ENCODE measurements at regions not wholly inside any gene's neighbourhood (a gene's known extent, or its start where the extent isn't known, plus 50 kb on each side); places are given as distances from the start of the nearest gene placed in this dataset.

GRCh38 chr1:88398338-88398737, 285.7 kb upstream of the PKN2 start:
- Histone ChIP-seq H2AFZ (ENCODE audit: low read length) (no peak overlapping the region), H3K36me3 (replicated peaks; ENCODE audit: insufficient read depth, low read length) (no peaks in the 10 kb centered on the region), H3K79me2 (ENCODE audit: low read length) (no peaks in the 10 kb centered on the region), H3K27ac (ENCODE audit: low read length) (no peak overlapping the region), H3F3A (ENCODE audit: insufficient read depth, low read length) (no peaks in the 10 kb centered on the region), H3K9me2 (replicated peaks; ENCODE audit: insufficient read depth, low read length) (no peaks in the 10 kb centered on the region), H3K4me1 (ENCODE audit: low read length) (no peaks in the 10 kb centered on the region), H3K9ac (ENCODE audit: low read length) (no peak overlapping the region), H3K4me3 (ENCODE audit: low read length) (no peak overlapping the region), H3K4me2 (ENCODE audit: low read depth, low read length) (no peak overlapping the region), H4K20me1 (ENCODE audit: insufficient read depth, low read length) (no peaks in the 10 kb centered on the region), H3K9me3 (replicated peaks; ENCODE audit: insufficient read depth, low read length) (no peaks in the 10 kb centered on the region), H3K27me3 (replicated peaks; ENCODE audit: insufficient read depth, low read length) (no peaks in the 10 kb centered on the region)
- no peak for DNase-seq
- TF ChIP-seq EZH2 (optimal IDR thresholded peaks at IDR 0.05; ENCODE audit: low read depth, low read length) (no peak), EZH2phosphoT487 (IDR thresholded peaks at IDR 0.05; ENCODE audit: low read length) (no peak), CTCF (IDR thresholded peaks at IDR 0.05; ENCODE audit: low read length) (no peak)

DNA sequence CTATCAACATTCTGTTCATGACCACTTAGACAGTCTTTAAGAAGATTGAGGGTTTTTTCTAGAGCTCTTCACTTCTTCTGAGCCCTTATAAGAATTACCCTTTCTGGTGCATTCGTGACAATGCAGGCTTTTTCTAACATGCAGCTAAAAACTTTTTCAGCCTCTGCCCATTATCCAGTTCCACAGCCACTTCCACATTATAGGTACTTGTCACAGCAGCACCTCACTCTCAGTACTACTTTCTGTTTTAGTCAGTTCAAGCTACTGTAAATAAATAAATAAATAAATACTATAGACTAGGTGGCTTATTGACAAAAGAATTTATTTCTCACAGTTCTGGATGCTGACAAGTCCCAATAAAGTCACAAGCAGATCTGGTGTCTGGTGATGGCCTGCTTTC, 284.4 kb upstream of the PKN2 start:
- no peak overlapping the region for H3K9ac ChIP-seq (ENCODE audit: low read length)
- H3F3A ChIP-seq (ENCODE audit: insufficient read depth, low read length), result no peaks in the 10 kb centered on the region
- H3K79me2 ChIP-seq (ENCODE audit: low read length), result no peaks in the 10 kb centered on the region
- H3K36me3 ChIP-seq (replicated peaks; ENCODE audit: insufficient read depth, low read length), result no peaks in the 10 kb centered on the region
- no peaks in the 10 kb centered on the region for H3K9me2 ChIP-seq (replicated peaks; ENCODE audit: insufficient read depth, low read length)
- H3K4me1 ChIP-seq (ENCODE audit: low read length), result no peaks in the 10 kb centered on the region
- H3K27me3 ChIP-seq (replicated peaks; ENCODE audit: insufficient read depth, low read length), result no peaks in the 10 kb centered on the region
- H3K4me3 ChIP-seq (ENCODE audit: low read length), result no peak overlapping the region
- DNase-seq, result no peak
- no peaks in the 10 kb centered on the region for H4K20me1 ChIP-seq (ENCODE audit: insufficient read depth, low read length)
- H3K9me3 ChIP-seq (replicated peaks; ENCODE audit: insufficient read depth, low read length), result no peaks in the 10 kb centered on the region
- H3K27ac ChIP-seq (ENCODE audit: low read length), result no peak overlapping the region
- no peak for TF ChIP-seq EZH2phosphoT487 (IDR thresholded peaks at IDR 0.05; ENCODE audit: low read length)
- no peak for TF ChIP-seq CTCF (IDR thresholded peaks at IDR 0.05; ENCODE audit: low read length)
- TF ChIP-seq EZH2 (optimal IDR thresholded peaks at IDR 0.05; ENCODE audit: low read depth, low read length), result no peak
- H3K4me2 ChIP-seq (ENCODE audit: low read depth, low read length), result no peak overlapping the region
- no peak overlapping the region for H2AFZ ChIP-seq (ENCODE audit: low read length)

GRCh38 chr1:88401313-88401712, 282.8 kb upstream of the PKN2 start:
- Histone ChIP-seq H3K27ac (ENCODE audit: low read length) (no peak overlapping the region), H2AFZ (ENCODE audit: low read length) (no peak overlapping the region), H3F3A (ENCODE audit: insufficient read depth, low read length) (no peaks in the 10 kb centered on the region), H3K4me1 (ENCODE audit: low read length) (no peaks in the 10 kb centered on the region), H3K36me3 (replicated peaks; ENCODE audit: insufficient read depth, low read length) (no peaks in the 10 kb centered on the region), H3K9me3 (replicated peaks; ENCODE audit: insufficient read depth, low read length) (no peaks in the 10 kb centered on the region), H3K4me2 (ENCODE audit: low read depth, low read length) (no peak overlapping the region), H4K20me1 (ENCODE audit: insufficient read depth, low read length) (no peaks in the 10 kb centered on the region), H3K27me3 (replicated peaks; ENCODE audit: insufficient read depth, low read length) (no peaks in the 10 kb centered on the region), H3K9me2 (replicated peaks; ENCODE audit: insufficient read depth, low read length) (no peaks in the 10 kb centered on the region), H3K4me3 (ENCODE audit: low read length) (no peak overlapping the region), H3K9ac (ENCODE audit: low read length) (no peak overlapping the region), H3K79me2 (ENCODE audit: low read length) (no peaks in the 10 kb centered on the region)
- no peak for TF ChIP-seq EZH2phosphoT487 (IDR thresholded peaks at IDR 0.05; ENCODE audit: low read length)
- TF ChIP-seq CTCF (IDR thresholded peaks at IDR 0.05; ENCODE audit: low read length), result no peak
- TF ChIP-seq EZH2 (optimal IDR thresholded peaks at IDR 0.05; ENCODE audit: low read depth, low read length), result no peak
- DNase-seq, result no peak
